ENCODE measurements at regions not wholly inside any gene's neighbourhood (a gene's known extent, or its start where the extent isn't known, plus 50 kb on each side); places are given as distances from the start of the nearest gene placed in this dataset.

GRCh38 chr21:28261298-28261697 is 731.4 kb downstream of the LTN1 start (continued):
- TF ChIP-seq PRDM15 (CRISPR knock-in tag; IDR thresholded peaks at IDR 0.05) (no peak), KAT7 (CRISPR knock-in tag; IDR thresholded peaks at IDR 0.05; ENCODE audit: borderline replicate concordance) (no peak), SP1 (CRISPR knock-in tag; conservative IDR thresholded peaks at IDR 0.05) (no peak), NFE2L1 (CRISPR knock-in tag; IDR thresholded peaks at IDR 0.05) (no peak), ATF3 (CRISPR knock-in tag; conservative IDR thresholded peaks at IDR 0.05) (no peak), ZNF425 (CRISPR knock-in tag; conservative IDR thresholded peaks at IDR 0.05) (no peak), FOXP1 (CRISPR knock-in tag; IDR thresholded peaks at IDR 0.05; ENCODE audit: borderline replicate concordance) (no peak), ZNF232 (CRISPR knock-in tag; IDR thresholded peaks at IDR 0.05) (no peak)

- ATAC-seq (no peak), DNase-seq (ENCODE audit: low spot score) (no peak)
- no peaks in the 10 kb centered on the region for H3K36me3 Mint-ChIP-seq
- H3K9me3 Mint-ChIP-seq: no peaks in the 10 kb centered on the region
- H3K27me3 Mint-ChIP-seq (ENCODE audit: low read depth): no peaks in the 10 kb centered on the region
- no peak overlapping the region for H3K27ac Mint-ChIP-seq
- H3K4me3 Mint-ChIP-seq: no peak overlapping the region
- ChIA-PET CTCF (no interaction called here), POLR2A (no interaction called here)
- H3K4me1 Mint-ChIP-seq: peaks cover 11% of the 10 kb centered on the region
- TF ChIP-seq PRDM15 (CRISPR knock-in tag; IDR thresholded peaks at IDR 0.05): no peak
- TF ChIP-seq ETV6 (CRISPR knock-in tag; IDR thresholded peaks at IDR 0.05): no peak
- no peak for TF ChIP-seq E2F4 (CRISPR knock-in tag; IDR thresholded peaks at IDR 0.05; ENCODE audit: borderline replicate concordance, low read depth)
- TF ChIP-seq KAT7 (CRISPR knock-in tag; IDR thresholded peaks at IDR 0.05; ENCODE audit: borderline replicate concordance): no peak
- TF ChIP-seq ATF1 (CRISPR knock-in tag; IDR thresholded peaks at IDR 0.05): no peak
- TF ChIP-seq STAT6 (CRISPR knock-in tag; conservative IDR thresholded peaks at IDR 0.05; ENCODE audit: low read depth): no peak
- TF ChIP-seq SMAD4 (CRISPR knock-in tag; IDR thresholded peaks at IDR 0.05): no peak
- TF ChIP-seq ATF2 (CRISPR knock-in tag; IDR thresholded peaks at IDR 0.05; ENCODE audit: borderline replicate concordance, low read depth): no peak
- no peak for TF ChIP-seq FOXP4 (CRISPR knock-in tag; IDR thresholded peaks at IDR 0.05)
- no peak for TF ChIP-seq IRF1 (CRISPR knock-in tag; IDR thresholded peaks at IDR 0.05)
Observed at GRCh38 chr21:28257276-28257675, 735.4 kb downstream of the LTN1 start.
